Colonic mucosa (tissue), 4 donors: ENCODE measurements at regions not wholly inside any gene's neighbourhood (a gene's known extent, or its start where the extent isn't known, plus 50 kb on each side); places are given as distances from the start of the nearest gene placed in this dataset.

Experiments used
- DNase-seq: peaks from one replicate; pipeline ENCODE4 v3.0.0-alpha.2; 2020
- H3K27ac ChIP-seq: fragments of 200-600 bp; one replicate; pipeline ENCODE4 v1.8.0; 2021
- H3K27me3 ChIP-seq: fragments of 200-600 bp; one replicate; pipeline ENCODE4 v1.8.0; 2021
- H3K36me3 ChIP-seq: fragments of 200-600 bp; one replicate; pipeline ENCODE4 v1.8.0; 2021
- H3K4me1 ChIP-seq: fragments of 200-600 bp; one replicate; pipeline ENCODE4 v1.8.0; 2021; ENCODE audit warnings: mild to moderate bottlenecking
- H3K4me3 ChIP-seq: fragments of 200-600 bp; one replicate; pipeline ENCODE4 v1.8.0; 2021
- H3K9ac ChIP-seq, 2 donors: one replicate each; pipeline ENCODE4 v1.7.0; 2013; ENCODE audit warnings: control low read depth in 2 of 2, low read depth in 2 of 2, low read length in 2 of 2
- H3K9me3 ChIP-seq: fragments of 200-600 bp; one replicate; pipeline ENCODE4 v1.8.0; 2021
- intact Hi-C: fragments of 100-400 bp; cut with DNase I; formaldehyde crosslinking; loops from one replicate; pipeline ENCODE4 v1.14.1; 2022
- TF ChIP-seq, protein P1 (sequence below): fragments of 200-600 bp; IDR thresholded peaks from one replicate; pipeline ENCODE4 v1.8.0; 2022; ENCODE audit warnings: antibody characterized with exemption, mild to moderate bottlenecking
- donor health status: healthy.
- donor health status: DM: no; HTN: no; CAD: no.
- donor health status: DM: no; HTN: no; CAD: no.

DNA sequence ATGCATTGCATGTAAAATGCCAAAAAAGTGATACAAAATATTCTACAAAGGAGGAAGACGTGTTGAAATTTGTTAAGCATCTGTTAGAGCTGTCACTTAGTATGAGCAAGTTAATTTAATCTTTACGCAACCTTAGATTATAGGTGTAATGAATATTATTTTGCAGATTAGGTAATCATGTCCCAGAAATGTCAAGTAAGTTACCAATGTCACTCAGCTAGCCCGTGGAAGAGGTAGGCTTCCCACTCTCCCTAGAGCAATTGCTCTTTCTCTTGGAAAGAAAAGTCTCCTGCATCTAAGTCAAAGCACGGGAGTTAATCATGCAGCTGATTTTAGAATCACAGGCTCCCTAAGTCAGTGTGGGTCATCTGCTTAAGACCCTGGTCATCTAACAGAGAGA, 830.4 kb upstream of the IGFBP3 start:
- Histone ChIP-seq H3K4me1 (no peaks in the 10 kb centered on the region), H3K9me3 (no peaks in the 10 kb centered on the region), H3K27me3 (no peaks in the 10 kb centered on the region), H3K27ac (no peak overlapping the region), H3K9ac (no peak overlapping the region), H3K4me3 (no peak overlapping the region), H3K36me3 (no peaks in the 10 kb centered on the region)
- no peak for DNase-seq
- TF ChIP-seq, protein P1, sequence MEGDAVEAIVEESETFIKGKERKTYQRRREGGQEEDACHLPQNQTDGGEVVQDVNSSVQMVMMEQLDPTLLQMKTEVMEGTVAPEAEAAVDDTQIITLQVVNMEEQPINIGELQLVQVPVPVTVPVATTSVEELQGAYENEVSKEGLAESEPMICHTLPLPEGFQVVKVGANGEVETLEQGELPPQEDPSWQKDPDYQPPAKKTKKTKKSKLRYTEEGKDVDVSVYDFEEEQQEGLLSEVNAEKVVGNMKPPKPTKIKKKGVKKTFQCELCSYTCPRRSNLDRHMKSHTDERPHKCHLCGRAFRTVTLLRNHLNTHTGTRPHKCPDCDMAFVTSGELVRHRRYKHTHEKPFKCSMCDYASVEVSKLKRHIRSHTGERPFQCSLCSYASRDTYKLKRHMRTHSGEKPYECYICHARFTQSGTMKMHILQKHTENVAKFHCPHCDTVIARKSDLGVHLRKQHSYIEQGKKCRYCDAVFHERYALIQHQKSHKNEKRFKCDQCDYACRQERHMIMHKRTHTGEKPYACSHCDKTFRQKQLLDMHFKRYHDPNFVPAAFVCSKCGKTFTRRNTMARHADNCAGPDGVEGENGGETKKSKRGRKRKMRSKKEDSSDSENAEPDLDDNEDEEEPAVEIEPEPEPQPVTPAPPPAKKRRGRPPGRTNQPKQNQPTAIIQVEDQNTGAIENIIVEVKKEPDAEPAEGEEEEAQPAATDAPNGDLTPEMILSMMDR, result no peak
- intact Hi-C loops, result no loop called here

DNA sequence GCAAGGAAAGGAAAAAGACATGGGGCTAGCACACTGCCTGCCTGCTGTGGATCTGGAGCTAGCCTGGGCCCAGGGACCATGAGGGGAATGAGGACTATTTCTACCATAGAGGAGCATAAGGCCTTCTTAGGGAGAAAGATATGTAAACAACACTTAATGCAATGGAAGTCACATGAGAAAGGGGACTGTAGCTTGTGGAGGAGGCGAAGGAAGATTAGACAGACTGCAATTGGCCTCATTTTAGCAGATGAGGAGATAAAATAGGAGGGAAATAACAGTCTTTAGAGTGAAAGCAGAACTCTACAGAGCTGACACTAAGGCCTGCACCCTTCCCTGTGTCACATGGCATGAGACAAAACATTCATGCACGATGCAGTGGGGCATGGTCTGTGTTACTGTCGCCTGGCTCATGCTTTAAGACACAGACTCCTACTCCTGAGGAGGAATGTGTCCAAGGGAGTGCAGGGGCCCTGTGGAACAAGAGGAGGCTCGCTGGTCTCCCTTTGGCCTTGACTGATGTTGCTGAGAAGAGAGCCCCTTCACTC, 829.3 kb upstream of the IGFBP3 start:
- TF ChIP-seq, protein P1, result no peak
- Histone ChIP-seq H3K36me3 (no peaks in the 10 kb centered on the region), H3K4me3 (no peak overlapping the region), H3K4me1 (no peaks in the 10 kb centered on the region), H3K9ac (no peak overlapping the region), H3K27me3 (no peaks in the 10 kb centered on the region), H3K9me3 (no peaks in the 10 kb centered on the region), H3K27ac (no peak overlapping the region)
- no peak for DNase-seq
- intact Hi-C loops, result no loop called here

DNA sequence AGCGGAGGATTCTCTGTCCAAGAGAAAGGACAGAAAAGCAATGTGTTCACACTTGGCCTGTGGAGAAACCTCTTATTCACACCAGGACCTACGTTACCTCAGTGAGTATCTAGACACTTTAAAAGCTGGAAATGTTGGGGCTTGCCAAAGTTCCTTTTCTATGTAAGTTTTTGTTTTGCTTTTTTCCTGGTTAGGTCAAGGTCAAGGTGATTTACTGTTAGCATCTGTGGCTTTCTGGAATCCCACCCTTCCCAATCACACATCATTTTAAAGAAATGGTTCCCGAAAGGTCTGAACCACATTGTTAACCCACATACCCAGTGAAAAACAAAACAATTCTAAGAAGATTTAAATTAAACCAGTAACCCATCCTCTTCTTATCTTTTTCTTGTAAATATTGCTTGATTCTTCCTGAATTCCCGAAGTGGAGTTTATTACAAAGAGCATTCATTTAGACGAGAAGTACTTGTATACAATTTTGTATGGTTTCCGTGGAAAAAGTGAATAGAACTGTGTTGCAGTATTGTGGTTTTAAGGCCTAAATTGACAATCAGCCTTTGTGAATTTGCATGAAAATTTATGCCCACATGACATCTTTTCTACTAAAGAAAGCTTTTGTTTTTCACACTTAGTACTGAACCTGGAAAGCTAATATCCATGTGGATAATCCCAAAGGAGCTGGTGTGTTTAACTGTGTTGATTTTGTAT, 827.0 kb upstream of the IGFBP3 start:
- H3K9me3 ChIP-seq, result no peaks in the 10 kb centered on the region
- no peak overlapping the region for H3K4me3 ChIP-seq
- TF ChIP-seq, protein P1, result no peak
- DNase-seq, result no peak
- H3K36me3 ChIP-seq, result no peaks in the 10 kb centered on the region
- intact Hi-C loops, result no loop called here
- H3K4me1 ChIP-seq, result no peaks in the 10 kb centered on the region
- H3K27me3 ChIP-seq, result no peaks in the 10 kb centered on the region
- no peak overlapping the region for H3K9ac ChIP-seq
- H3K27ac ChIP-seq, result no peak overlapping the region

DNA sequence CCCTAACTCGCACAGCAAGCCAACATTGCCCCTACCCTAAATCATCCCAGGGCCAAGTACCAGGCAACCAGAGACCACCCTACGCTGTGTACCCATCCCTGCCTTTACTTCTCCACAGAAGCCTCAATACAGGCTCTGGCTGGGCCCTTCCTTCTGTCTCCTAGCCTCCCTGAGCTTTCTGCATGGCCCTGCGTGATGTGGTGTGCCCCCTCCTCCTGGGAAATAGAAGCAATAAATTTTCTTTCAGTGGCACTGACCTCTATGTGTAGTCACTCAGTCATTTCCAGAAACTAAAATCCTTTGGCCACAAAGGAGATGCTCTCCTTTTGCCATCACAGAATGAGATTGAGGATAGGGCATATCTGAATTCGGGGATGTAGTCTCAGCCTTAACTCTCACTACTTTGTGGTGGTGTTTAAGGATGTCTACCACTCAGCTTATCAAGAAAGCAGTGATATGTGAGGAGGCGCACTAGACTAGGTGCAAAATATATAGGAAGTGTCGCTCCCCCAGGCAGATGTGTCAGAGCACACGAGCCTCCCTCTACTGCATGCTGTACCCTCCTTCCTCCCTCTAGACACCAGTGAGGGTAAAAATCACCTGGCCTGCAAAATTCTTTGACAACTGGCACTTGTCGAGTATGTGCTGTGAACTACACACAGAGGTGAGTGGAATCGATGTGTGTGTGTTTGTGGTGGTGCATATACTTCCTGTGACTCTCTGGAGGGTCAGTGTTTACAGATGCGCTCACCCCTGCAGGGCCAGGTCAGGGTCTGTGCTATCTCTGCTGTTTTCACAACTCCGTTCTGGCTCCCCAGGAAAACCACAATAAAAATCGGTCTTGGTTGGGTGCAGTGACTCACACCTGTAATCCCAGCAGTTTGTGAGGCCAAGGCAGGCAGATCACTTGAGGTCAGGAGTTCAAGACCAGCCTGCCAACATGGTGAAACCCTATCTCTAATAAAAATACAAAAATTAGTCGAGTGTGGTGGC, 825.9 kb upstream of the IGFBP3 start:
- TF ChIP-seq, protein P1, result no peak
- intact Hi-C loops, result no loop called here

DNA sequence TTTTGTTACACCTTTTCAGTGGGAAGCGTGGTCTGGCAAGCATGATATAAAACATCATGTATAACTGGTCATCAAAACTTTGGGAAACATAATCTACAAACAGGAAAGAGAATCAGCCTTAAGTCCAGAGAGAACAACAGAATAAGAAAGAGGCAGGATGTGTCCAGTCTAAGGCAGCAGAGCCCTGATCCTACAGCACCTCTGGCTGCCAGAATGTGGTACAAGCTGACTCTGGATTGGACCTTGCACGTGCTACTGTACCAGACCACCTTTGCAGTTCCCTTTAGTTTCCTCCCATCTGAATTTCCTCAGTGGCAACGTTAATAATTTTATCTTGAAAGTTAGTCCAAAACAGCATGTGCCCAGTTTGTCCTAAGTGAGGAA, 824.6 kb upstream of the IGFBP3 start:
- no peaks in the 10 kb centered on the region for H3K9me3 ChIP-seq
- DNase-seq, result no peak
- intact Hi-C loops, result no loop called here

More for the DNA sequence above, 825.9 kb upstream of the IGFBP3 start:
- Histone ChIP-seq H3K27me3 (no peaks in the 10 kb centered on the region), H3K9ac (no peak overlapping the region), H3K9me3 (no peaks in the 10 kb centered on the region), H3K4me1 (no peaks in the 10 kb centered on the region), H3K4me3 (no peak overlapping the region), H3K36me3 (no peaks in the 10 kb centered on the region), H3K27ac (no peak overlapping the region)
- no peak for DNase-seq

More for the DNA sequence above, 824.6 kb upstream of the IGFBP3 start:
- no peaks in the 10 kb centered on the region for H3K36me3 ChIP-seq
- no peak overlapping the region for H3K27ac ChIP-seq
- H3K4me3 ChIP-seq, result no peak overlapping the region
- TF ChIP-seq, protein P1, result no peak
- H3K27me3 ChIP-seq, result no peaks in the 10 kb centered on the region
- H3K9ac ChIP-seq, result no peak overlapping the region
- no peaks in the 10 kb centered on the region for H3K4me1 ChIP-seq
